ENCODE measurements at regions not wholly inside any gene's neighbourhood (a gene's known extent, or its start where the extent isn't known, plus 50 kb on each side); places are given as distances from the start of the nearest gene placed in this dataset.

DNA sequence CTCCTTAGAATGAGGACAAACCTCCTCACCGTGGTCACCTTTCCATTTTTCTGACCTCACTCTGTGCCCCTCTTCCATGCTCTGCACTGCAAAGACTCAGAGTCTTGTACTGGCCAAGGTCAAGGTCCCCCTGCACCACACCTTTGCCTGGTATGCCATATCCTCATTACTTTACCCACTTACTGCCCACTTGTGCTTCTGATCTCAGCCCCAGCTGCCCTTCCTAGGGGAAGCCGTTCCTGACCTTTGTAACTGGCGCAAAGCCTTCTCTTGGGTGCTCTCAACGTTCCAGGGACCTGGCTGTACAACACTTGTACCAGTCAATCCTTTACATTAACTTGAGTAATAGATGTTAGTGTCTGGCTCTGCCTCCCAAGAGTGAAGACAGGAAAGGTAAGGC lies 256.0 kb downstream of the SV2B start:
- Histone ChIP-seq H3K27ac (no peak overlapping the region), H3K9me3 (ENCODE audit: low read depth) (no peaks in the 10 kb centered on the region), H3K27me3 (no peaks in the 10 kb centered on the region), H3K36me3 (no peaks in the 10 kb centered on the region), H2AFZ (replicated peaks) (no peak overlapping the region), H4K20me1 (ENCODE audit: low read depth) (no peaks in the 10 kb centered on the region), H3K4me1 (peaks cover 7% of the 10 kb centered on the region), H3K4me2 (no peak overlapping the region), H3F3A (ENCODE audit: low read depth) (no peaks in the 10 kb centered on the region), H3K4me3 (no peak overlapping the region), H3K9ac (no peak overlapping the region), H3K79me2 (ENCODE audit: low read depth) (no peaks in the 10 kb centered on the region)
- no peak for TF ChIP-seq EZH2phosphoT487 (IDR thresholded peaks at IDR 0.05)
- no peak for TF ChIP-seq EZH2 (IDR thresholded peaks at IDR 0.05)
- TF ChIP-seq, protein P1, sequence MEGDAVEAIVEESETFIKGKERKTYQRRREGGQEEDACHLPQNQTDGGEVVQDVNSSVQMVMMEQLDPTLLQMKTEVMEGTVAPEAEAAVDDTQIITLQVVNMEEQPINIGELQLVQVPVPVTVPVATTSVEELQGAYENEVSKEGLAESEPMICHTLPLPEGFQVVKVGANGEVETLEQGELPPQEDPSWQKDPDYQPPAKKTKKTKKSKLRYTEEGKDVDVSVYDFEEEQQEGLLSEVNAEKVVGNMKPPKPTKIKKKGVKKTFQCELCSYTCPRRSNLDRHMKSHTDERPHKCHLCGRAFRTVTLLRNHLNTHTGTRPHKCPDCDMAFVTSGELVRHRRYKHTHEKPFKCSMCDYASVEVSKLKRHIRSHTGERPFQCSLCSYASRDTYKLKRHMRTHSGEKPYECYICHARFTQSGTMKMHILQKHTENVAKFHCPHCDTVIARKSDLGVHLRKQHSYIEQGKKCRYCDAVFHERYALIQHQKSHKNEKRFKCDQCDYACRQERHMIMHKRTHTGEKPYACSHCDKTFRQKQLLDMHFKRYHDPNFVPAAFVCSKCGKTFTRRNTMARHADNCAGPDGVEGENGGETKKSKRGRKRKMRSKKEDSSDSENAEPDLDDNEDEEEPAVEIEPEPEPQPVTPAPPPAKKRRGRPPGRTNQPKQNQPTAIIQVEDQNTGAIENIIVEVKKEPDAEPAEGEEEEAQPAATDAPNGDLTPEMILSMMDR (IDR thresholded peaks at IDR 0.05), result no peak
- Mint-ChIP-seq H3K27me3 (ENCODE audit: insufficient read depth, low read depth) (no peaks in the 10 kb centered on the region), H3K4me1 (no peaks in the 10 kb centered on the region), H3K36me3 (no peaks in the 10 kb centered on the region), H3K27ac (no peak overlapping the region), H3K4me3 (no peak overlapping the region), H3K9me3 (no peaks in the 10 kb centered on the region)
- no peak for DNase-seq (ENCODE audit: low spot score)

DNA sequence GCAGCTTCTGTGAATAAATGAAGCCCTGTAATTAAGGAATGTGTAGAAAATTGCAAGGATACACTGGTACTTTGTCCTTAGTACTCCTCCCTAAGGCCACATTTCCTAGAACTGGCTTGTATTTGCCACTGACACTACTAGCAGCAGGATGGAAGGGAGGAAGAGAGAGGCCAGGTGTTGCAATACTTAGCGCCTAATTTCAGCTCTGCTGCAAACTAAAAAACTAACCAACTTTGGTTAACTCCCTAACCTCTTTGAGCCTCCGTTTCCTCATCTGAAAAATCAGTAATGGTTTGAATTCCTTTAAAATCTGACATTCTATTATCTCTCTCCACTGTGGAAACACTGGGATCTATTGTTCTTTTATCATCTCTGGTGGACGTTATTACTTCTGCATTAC lies 257.0 kb downstream of the SV2B start:
- no peak overlapping the region for H3K9ac ChIP-seq
- H3K27ac Mint-ChIP-seq, result no peak overlapping the region
- no peak overlapping the region for H2AFZ ChIP-seq (replicated peaks)
- TF ChIP-seq, protein P1 (IDR thresholded peaks at IDR 0.05), result no peak
- TF ChIP-seq EZH2phosphoT487 (IDR thresholded peaks at IDR 0.05), result no peak
- TF ChIP-seq EZH2 (IDR thresholded peaks at IDR 0.05), result no peak
- peaks cover 3% of the 10 kb centered on the region for H3K9me3 Mint-ChIP-seq
- H3K4me3 Mint-ChIP-seq, result no peak overlapping the region
- no peak overlapping the region for H3K27ac ChIP-seq
- no peaks in the 10 kb centered on the region for H3K4me1 Mint-ChIP-seq
- no peak overlapping the region for H3K4me2 ChIP-seq
- H3F3A ChIP-seq (ENCODE audit: low read depth), result no peaks in the 10 kb centered on the region
- peaks cover 7% of the 10 kb centered on the region for H3K4me1 ChIP-seq
- no peaks in the 10 kb centered on the region for H3K27me3 Mint-ChIP-seq (ENCODE audit: insufficient read depth, low read depth)
- DNase-seq (ENCODE audit: low spot score), result no peak
- no peaks in the 10 kb centered on the region for H3K27me3 ChIP-seq
- no peaks in the 10 kb centered on the region for H3K36me3 Mint-ChIP-seq
- H3K4me3 ChIP-seq, result no peak overlapping the region
- H4K20me1 ChIP-seq (ENCODE audit: low read depth), result no peaks in the 10 kb centered on the region
- H3K79me2 ChIP-seq (ENCODE audit: low read depth), result no peaks in the 10 kb centered on the region
- H3K36me3 ChIP-seq, result no peaks in the 10 kb centered on the region
- H3K9me3 ChIP-seq (ENCODE audit: low read depth), result no peaks in the 10 kb centered on the region

GRCh38 chr15:91357486-91357885 lies 257.4 kb downstream of the SV2B start:
- H3K9me3 Mint-ChIP-seq, result peaks cover 3% of the 10 kb centered on the region
- H3K27me3 Mint-ChIP-seq (ENCODE audit: insufficient read depth, low read depth), result no peaks in the 10 kb centered on the region

More at GRCh38 chr15:91357486-91357885, 257.4 kb downstream of the SV2B start:
- Histone ChIP-seq H3K4me1 (peaks cover 7% of the 10 kb centered on the region), H3K9ac (no peak overlapping the region), H3K79me2 (ENCODE audit: low read depth) (no peaks in the 10 kb centered on the region), H3K27me3 (no peaks in the 10 kb centered on the region), H3K36me3 (no peaks in the 10 kb centered on the region), H3K4me3 (no peak overlapping the region), H3K9me3 (ENCODE audit: low read depth) (no peaks in the 10 kb centered on the region), H4K20me1 (ENCODE audit: low read depth) (no peaks in the 10 kb centered on the region), H3K27ac (no peak overlapping the region), H2AFZ (replicated peaks) (no peak overlapping the region), H3F3A (ENCODE audit: low read depth) (no peaks in the 10 kb centered on the region), H3K4me2 (no peak overlapping the region)
- Mint-ChIP-seq H3K4me3 (no peak overlapping the region), H3K4me1 (no peaks in the 10 kb centered on the region), H3K36me3 (no peaks in the 10 kb centered on the region), H3K27ac (no peak overlapping the region)
- TF ChIP-seq EZH2 (IDR thresholded peaks at IDR 0.05), result no peak
- TF ChIP-seq, protein P1 (IDR thresholded peaks at IDR 0.05), result no peak
- no peak for TF ChIP-seq EZH2phosphoT487 (IDR thresholded peaks at IDR 0.05)
- DNase-seq (ENCODE audit: low spot score), result no peak

Data from neural progenitor cell (in vitro differentiated cells).